Stimulated activated CD8-positive, alpha-beta memory T cell treated with anti-CD3 and anti-CD28 coated beads, Interleukin-15, amount 100 ng/mL, for 24 hours (primary cell): ENCODE measurements at regions not wholly inside any gene's neighbourhood (a gene's known extent, or its start where the extent isn't known, plus 50 kb on each side); places are given as distances from the start of the nearest gene placed in this dataset.

Experiments
- DNase-seq: peaks from one replicate; pipeline ENCODE4 v3.0.0-alpha.2; 2020; ENCODE audit warnings: low read depth

DNA sequence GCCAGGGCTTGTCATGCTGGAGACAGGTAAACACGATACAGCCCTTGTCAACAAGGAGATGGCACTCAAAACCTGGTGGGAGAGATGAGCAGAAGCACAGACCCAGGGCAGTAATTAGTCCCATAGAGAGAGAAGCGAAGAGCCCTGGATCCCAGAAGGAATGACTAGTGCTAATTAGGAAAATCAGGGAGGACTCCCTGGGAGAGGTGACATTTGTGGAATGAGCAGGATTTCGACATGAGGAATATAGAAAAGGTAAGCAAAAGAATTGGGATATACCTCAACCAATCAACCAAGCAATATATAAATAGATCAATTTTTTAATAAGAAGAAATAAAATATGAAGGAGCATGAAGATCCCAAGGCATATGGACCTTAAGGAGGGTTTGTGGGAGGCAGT is 98.5 kb upstream of the GJB5 start:
- DNase-seq, result no peak

- DNase-seq, result no peak
Measured at GRCh38 chr1:34656731-34657130, 98.1 kb upstream of the GJB5 start.

DNA sequence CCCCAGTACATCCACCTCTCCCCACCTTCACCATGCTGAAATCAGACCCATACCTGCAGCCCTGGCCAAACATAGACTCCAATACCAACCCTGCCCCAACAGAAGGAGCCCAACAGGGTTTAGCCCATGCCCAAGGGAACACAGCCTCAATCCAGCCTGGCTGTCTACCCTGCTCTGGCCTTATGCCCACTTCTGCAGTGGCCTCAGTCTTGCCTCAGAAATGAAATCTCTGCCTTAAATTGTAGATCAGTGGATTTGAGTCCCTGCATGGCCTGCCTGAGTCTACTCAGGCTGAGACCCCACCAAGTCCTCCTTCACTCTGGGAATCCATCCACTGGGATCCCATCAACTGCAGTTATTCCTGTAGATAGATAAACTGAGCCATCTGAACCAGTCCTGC is 97.6 kb upstream of the GJB5 start:
- no peak for DNase-seq

- DNase-seq, result no peak
Measured at GRCh38 chr1:34657849-34658248, 97.0 kb upstream of the GJB5 start.

DNA sequence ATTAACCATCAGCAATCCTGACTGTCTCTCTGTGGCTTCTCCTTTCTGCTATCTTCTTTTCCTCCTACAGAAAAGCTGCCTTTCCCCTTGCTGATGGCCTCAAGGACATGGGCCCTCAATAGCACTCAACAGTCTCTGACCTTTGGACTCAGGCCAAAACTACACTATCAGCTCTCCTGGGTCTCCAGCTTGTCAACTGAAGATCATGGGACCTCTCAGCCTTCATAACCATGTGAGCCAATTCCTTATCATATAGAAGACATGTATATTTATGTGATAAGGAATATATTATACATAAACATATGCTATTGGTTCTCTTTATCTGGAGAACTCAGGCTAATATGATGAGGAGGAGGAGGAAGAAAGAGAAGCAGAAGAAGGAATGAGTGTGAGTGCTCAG is 91.8 kb upstream of the GJB5 start:
- DNase-seq, result no peak

DNA sequence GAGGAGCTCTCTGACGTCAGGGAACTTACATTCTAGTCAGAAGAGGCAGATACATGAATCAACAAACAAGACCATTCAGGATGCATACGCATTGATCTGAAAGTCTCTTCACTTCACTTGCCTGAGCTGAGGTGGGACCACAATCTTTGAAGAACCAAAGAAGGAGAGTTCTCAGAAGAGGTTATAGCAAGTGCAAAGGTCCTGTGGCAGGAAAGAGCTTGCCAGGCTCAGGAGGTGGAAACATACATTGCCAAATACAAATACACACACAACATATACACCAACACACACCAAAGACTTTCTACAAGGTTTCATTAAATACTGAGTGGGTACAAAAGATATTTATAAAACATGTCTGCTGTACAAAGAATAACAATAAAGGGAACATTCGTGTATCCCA is 86.8 kb upstream of the GJB5 start:
- no peak for DNase-seq

DNA sequence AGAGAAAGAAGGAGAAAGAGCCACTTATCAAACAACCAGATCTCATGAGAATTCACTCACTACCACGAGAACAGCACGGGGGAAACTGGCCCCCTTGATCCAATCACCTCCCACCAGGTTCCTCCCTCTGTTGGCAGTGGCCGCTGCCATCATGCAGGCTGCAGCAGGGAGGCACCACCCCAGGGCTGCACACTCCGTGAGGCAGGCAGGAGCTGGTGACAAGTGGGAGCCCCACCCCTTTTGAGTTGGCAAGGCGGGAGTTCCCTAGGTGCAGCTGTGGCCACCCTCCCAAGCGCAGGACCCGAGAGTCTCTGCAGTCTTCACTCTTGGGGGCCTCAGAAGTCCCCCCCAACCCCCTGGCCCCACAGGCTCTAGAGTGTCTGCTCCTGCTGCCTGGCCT is 83.9 kb upstream of the GJB5 start:
- no peak for DNase-seq

DNA sequence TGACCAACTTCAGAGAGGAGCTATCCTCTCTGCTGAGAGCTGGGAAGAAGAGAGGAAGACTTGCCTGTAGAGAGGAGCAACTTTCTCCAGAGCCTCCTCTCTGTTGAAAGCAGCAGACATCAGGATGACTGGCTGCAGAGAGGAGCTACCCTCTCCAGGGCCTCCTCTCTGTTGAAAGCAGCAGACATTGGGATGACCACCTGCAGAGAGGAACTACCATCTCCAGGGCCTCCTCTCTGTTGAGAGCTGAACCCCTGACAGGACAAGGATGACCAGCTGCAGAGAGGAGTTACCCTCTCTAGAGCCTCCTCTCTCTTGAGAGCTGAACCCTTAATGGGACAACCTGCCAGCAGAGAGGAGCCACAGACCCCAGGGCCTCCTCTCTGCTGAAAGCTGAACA is 83.0 kb upstream of the GJB5 start:
- no peak for DNase-seq

- no peak for DNase-seq
Measured at GRCh38 chr1:34681480-34682451, 73.1 kb upstream of the GJB5 start.

DNA sequence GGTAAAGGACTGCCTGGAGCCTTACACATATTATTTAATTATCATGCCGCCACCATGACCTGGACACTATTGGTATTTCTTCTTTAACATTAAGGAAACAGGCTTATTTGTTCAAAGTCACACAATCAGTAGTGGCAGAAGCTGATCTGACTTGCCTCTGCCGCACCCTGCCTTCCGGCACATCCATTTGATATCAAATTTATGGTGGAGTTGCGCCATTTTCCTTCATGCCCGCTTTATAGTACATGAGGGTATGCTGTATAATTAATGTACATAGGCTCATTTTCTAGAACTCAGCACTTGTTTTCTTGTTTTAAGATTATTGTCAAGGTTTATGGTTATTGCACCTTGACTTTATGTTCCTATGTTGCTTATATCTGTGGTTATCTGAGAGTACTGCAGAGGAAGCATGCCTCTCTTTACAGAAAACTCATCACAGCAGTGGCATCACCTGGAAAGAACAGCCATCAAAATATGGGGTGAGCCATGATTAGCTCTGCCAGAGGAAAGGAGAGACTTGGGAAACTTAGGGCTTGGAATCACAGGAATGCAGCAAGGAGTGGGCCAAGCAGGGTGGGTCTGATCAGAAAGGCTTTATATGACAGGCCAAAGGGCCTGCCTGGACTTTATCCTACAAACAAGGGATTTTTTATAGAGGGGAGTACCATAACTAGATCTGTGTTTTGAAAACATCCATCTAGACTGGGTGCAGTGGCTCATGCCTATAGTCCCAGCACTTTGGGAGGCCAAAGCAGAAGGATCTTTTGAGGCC is 72.2 kb upstream of the GJB5 start:
- DNase-seq, result no peak

- no peak for DNase-seq
Measured at GRCh38 chr1:34683616-34684015, 71.2 kb upstream of the GJB5 start.

DNA sequence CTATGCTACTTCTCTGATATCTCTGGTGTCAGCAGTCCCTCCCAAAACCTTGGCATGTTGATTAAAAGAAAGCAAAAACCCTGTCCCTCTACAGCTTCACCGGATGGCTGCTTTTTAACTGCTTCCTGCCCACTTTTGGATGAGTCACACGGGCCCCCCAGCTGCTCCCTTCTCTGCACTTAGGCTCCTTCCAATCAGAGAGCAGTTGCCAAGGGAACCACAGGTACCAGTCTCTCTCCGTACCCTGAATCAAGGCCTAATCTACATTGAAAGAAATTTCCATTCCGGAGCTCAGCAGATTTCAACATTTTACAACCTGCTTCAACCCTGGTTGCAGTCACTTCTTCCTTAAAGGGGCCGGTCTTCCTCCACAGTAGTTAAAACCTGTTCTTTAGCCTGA is 70.6 kb upstream of the GJB5 start:
- DNase-seq, result no peak

DNA sequence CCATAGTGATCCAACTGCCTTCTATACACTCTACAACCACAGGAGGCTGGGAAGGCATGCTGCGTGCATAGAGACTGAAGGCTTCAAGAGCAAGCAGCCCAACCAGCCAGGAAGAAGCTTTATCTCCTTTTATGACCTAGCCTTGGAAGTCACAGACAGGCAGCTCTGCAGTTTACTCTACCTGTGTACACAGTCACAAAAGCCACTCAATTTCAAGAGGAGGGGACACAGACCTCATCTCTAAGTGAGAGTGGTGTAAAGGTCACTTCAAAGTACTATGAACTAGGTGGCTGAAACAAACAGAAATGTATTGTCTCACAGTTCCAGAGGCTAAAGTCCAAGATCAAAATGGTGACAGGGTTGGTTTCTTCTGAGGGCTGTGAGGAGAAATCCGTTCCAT is 69.6 kb upstream of the GJB5 start:
- DNase-seq, result no peak

- DNase-seq, result no peak
Measured at GRCh38 chr1:34686531-34686930, 68.3 kb upstream of the GJB5 start.

GRCh38 chr1:34688006-34688741 is 66.7 kb upstream of the GJB5 start:
- DNase-seq, result no peak

- DNase-seq, result no peak
Measured at GRCh38 chr1:34690269-34690668, 64.6 kb upstream of the GJB5 start.

DNA sequence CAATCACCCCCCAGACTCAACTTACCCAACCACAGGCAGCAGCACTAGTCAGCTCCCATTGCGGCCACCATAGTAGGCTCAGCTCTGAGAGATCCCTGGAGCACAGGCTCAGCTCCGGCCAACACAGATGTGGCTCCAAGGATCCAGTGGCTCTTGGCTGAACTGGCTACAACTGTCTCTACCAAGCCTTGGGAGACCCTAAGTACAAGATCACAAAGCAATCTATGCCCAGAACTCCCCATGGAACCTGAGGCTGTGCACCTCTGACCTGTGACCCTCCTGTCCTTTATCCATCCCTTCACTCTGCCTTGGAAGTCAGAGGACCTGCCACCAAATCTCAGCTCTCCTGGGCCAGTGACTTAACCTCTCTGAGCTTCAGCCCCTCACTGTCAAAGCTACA is 61.8 kb upstream of the GJB5 start:
- DNase-seq, result no peak

- DNase-seq, result no peak
Measured at GRCh38 chr1:34694383-34694782, 60.5 kb upstream of the GJB5 start.

DNA sequence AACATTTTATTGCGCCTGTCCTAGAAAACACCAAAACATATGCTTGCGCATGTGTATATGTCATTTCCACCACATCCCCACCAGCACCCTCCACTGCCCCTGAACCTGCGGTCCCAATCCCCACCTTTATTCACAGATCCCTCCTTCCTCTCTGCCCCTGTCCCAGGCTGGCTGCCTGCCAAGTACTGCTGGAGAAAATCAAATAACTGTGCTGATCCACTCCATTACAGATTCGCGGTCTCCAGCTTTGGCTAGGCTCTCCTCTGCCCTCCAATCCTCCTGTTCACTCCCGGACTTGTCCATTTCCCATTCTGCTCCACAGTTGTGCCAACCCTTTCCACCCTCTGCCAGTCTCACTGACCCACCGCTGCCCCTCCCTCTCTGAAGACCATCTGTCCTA is 59.3 kb upstream of the GJB5 start:
- DNase-seq, result no peak

GRCh38 chr1:34696230-34696629 is 58.6 kb upstream of the GJB5 start:
- DNase-seq, result no peak

DNA sequence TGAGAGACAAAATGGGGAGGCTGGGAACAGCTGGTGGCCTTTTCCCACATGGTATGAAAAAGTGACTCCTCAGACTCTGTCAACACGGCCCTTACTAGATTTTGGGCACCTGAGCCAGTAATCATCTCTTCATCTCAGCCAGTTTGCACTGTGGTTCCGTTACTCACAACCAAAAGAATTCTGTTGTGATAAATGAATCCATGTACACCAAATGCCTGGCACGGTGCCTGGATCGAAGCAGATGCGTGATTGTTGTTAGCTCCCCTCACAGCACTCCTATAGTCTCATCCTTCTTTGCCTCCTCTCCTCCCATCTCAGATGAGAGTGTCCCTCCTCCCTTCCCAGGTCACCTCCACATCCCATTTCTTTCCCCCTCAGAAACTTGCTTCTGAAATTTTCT is 57.9 kb upstream of the GJB5 start:
- no peak for DNase-seq

DNA sequence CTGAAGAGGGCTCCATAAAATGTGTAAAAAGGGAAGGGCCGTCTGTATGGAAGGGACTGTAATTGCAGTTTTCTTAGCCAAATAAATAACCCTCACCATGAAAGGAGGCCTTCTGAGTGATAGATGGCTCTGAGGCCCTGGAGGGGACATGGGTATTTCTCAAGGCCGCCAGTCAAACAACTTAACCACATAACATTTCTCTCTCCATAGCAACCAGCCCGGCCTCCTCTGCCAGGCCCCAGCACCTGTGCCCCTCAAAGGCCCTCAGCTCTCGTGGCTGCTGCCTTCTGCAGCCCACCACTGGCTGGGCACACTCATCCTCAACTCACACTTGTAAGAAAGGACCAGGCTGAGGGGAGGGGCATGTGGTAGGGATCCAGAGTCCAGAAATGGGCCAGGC is 57.0 kb upstream of the GJB5 start:
- no peak for DNase-seq
